Activated T-cell treated with anti-CD3 and anti-CD28 coated beads for 4 hours (primary cell): ENCODE measurements at regions not wholly inside any gene's neighbourhood (a gene's known extent, or its start where the extent isn't known, plus 50 kb on each side); places are given as distances from the start of the nearest gene placed in this dataset.

Experiments used
- DNase-seq: peaks from one replicate; pipeline ENCODE4 v3.0.0-alpha.2; 2020

DNA sequence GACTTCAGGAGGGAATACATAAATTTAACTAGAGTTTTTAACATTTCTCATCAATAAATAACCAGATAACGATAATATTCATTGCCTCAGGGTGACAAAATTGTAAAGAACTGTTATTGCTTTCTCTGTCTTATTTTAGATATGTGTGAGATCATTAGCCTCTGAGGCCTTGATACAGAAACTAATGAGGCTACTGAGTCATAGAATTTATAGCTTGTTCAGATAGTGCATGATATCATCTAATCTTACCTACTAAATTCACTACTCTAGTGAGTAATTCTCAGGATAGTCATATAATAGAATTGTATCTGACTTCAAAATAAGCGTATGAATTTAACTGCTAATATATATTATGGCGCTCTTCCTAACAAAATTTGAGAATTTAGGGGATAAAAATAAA is 360.8 kb upstream of the KLHL1 start:
- DNase-seq, result no peak

DNA sequence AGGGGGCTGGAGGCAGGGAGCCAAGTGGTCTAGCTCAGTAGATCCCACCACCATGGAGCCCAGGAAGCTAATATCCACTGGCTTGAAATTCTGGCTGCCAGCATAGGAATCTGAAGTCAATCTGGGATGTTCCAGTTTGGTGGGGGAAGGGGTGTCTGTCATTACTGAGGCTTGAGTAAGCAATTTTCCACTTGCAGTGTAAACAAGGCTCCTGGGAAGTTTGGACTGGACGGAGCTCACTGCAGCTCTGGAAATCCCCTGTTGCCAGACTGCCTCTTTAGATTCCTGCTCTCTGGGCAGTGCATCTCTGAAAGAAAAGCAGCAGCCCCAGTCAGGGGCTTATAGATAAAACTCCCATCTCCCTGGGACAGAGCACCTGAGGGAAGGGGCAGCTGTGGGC is 349.2 kb upstream of the KLHL1 start:
- DNase-seq, result no peak

DNA sequence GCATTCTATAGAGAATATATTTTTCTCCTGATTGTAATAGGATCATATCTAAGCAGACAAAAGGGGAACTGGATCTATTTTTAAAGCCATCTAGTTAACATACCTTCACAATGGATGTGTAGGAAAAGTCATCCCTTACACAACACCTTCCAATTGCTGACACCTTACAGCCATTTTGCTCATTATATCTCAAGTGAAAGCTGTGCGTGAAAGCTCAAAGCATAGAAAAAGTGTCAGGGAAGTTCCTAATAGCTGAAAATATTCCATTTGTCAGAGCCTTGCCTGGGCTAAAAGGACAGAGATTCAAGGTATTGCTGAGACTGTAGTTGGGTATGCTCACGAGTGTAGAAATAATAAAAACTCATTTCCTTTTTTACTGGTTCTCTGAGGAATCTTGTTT is 340.6 kb upstream of the KLHL1 start:
- no peak for DNase-seq

DNA sequence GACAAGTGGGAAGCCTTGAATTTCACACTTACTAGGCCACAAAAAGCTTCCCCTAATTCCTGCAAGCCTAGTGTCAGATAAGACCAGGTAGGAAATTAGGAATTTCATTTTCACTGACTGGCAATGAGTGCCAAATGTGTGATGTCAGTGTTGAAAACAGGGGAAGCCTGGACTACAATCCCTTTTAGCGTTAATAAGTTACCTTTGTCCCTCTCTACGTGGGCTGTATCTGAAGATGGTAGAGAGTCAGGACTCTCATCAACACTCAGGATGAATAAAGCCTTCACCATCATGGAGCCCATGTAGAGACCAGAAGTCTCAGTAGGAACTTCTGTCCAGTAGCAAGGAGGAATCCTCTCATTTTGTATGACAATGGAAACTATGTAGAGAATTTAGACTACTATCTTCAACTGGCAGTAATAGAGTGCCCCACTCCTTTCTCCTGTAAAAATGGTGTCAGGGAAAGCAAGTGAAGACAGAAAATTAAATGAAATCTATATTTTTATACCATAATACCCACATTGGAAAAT is 324.1 kb upstream of the KLHL1 start:
- DNase-seq, result no peak

DNA sequence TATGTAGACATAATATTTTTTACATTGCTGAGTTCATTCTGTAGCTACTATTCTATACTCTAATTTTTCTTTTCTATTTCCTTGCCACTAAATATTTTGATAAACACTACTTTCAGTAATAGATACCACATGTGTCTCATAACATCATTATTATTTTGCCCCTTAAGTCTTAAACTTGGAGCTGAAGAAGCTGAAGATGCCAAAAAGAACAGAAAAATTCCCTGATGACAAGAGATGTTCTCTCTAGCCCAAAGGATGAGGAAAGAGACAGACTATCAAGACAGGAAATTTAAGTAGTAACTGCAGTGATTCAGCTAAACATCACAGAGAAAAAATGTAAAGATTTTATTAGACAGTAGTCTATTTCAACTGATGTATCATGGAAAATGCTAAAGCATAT is 322.0 kb upstream of the KLHL1 start:
- DNase-seq, result no peak

DNA sequence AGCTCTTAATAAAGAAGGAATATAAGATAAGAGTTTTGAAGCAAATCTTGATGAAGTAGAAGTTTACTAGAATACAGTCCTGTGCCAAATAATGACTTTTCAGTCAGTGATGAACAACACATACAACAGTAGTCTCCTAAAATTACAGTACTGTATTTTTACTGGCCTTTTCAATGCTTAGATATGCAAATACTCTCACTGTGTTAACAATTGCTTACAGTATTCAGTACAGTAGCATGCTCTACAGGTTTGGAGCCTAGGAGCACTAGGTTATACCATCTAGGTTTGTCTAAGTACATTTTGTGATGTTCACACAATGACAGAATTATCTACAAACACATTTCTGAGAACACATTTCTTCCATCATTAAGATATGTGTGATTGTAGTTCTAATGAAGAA is 316.7 kb upstream of the KLHL1 start:
- no peak for DNase-seq

DNA sequence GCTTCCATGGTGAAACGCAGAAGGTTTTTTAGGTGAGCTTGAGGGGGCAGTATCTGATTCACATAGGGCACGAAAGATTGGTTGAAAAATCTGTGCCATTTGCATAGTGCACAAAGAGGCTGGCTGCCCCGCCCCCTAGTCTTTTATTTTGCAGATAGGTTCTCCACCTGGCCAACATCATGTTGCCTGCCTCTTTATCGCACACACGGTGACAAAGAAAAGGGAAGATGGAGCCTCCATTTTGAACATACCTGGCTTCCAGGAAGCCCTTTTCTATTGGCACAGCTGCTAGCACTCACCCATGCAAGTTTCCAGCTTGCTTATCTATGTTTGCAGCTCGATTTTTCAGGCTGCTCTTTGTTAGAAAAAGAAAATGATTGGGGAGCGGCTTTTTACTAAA is 316.2 kb upstream of the KLHL1 start:
- DNase-seq, result no peak

DNA sequence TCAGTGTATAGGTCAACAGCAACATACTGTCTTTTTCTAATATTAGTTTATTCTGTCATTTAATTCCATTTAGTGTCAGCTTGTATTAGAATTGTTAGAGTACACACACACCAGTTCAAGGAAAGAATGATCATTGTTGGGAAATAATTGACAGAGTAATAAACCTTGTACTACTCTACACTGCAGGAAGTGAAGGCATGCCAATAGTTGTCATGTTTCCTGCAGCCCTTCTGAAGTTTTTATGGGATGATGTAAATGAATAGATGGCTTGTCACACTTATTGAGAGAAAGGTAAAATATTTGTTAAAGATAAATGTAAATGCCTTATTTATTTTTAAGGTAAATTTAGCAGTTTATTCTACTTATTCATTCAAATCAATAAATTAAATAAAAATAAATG is 306.9 kb upstream of the KLHL1 start:
- DNase-seq, result no peak

DNA sequence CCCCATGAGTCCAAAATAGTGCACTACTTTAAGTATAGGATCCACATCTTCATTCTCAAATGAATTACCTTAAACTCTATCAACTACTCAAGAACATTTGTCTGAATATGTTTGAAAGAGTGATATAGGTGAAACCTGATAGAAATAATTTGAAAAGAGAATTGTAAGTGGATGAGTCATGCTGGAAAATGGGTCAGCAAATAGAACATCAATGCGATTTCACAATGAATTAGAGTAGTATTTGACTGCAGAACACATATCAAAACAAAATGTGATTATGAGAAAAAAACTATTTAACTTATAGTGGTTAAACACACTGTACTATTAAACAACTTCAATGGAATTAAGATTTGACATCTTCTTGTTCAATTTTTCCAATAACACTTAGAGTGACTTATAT is 300.6 kb upstream of the KLHL1 start:
- DNase-seq, result no peak

DNA sequence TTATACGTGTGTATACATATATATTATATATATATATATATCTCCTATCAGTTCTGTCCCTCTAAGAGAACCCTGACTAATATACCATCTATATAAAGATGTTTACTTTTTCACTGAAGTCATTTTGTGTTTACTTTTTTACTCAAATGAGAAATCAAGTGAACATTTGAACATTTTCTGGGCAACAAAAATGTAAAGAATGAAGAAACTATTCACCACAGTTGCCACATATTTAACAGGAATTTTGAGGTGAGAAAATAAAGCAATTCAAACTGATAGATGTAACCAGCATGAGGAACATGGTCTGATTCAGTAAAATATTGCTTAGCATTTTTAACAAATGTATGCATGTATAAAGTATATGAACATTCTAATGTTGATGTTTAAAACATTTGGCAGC is 299.2 kb upstream of the KLHL1 start:
- no peak for DNase-seq

DNA sequence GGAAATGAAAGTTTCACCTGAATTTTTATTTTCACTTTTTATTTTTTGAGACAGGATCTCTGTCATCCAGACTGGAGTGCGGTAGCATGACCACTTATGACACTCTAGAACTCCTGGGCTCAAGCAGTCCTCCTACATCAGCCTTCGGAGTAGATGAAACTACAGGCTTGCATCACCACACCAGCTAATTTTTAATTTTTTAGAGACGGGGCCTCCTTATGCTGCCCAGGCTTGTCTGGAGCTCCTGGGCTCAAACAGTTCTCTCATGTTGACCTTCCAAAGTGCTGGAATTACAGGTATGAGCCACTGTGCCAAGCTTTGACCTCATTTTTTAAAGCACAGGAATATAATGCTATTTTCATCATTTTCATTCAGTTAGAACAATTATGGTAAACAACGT is 297.0 kb upstream of the KLHL1 start:
- no peak for DNase-seq

DNA sequence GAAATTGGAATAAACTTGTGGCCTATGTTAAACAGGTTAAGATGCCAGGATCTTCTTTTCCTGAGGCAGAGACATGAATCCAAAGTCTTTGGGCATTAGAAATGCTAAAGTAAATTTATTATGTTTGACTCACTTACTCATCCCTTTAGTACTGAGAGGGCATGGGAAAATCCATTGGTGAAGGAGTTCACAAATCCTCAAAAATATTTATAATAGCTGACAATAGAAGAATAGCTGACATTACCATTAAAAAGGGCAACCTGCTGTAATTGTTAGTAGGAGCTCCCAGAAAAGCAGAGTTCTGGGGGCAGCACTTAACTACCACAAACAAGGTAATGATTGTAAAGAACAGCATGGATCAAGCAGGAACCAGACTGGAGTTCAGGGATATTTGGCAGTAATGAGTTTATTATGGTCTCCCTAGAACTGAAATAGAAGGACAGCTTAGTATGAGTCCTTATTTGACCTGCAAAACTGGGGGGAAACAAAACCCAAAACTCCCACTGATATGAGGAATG is 285.8 kb upstream of the KLHL1 start:
- DNase-seq, result no peak

DNA sequence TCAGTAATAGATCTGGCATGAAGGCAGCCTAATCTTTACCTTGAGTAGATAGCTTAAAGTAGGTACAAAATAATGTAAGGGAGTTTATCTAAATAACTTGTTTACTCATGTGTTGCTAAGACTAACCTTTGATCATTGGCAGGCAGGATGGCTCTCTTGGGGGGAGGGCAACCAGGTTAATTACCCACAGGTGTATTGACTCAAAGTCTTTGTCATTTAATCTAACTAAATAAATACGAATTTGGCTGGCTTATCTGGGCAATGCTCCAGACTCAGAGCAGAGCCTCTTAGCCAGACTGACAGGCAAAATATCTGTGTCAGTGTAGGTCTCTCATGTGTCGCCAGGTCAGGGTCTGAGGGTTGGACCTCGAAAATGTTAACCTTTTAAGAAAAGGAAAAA is 283.4 kb upstream of the KLHL1 start:
- no peak for DNase-seq

DNA sequence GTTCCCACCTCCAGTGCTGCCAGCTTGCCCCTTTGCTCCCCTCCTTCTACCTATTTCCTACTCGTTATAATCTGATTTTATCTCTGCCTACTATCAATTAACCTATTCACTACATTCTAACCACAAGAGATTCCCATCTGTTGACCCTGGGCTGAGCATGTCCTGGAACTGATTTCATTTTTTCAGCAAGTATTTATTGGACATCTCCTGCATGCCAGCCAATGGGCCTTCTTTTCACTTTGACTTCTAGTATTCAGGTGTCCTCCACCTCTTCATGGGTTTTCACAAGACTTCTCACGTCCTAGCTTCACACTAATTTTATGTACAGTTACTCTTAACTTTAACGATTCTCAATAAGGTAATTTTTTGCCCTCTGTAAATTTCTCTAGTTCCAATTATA is 282.7 kb upstream of the KLHL1 start:
- DNase-seq, result no peak

DNA sequence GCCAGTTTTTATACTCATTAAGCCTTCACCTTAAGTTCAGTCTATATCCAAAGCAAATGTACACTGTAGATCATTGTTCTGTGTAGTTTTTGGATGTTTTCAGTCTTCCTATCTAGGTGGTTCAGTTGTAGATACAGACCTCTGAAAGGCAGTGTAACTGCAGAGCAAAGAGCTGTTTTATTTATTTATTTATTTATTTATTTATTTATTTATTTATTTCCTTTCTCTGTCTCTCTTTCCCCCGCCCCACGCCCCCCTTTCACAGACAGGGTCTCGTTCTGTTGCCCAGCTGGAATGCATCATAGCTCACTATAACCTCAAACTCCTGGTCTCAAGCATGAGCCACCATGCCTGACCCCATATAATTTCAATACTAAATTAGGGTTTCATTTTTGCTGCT is 281.8 kb upstream of the KLHL1 start:
- no peak for DNase-seq

DNA sequence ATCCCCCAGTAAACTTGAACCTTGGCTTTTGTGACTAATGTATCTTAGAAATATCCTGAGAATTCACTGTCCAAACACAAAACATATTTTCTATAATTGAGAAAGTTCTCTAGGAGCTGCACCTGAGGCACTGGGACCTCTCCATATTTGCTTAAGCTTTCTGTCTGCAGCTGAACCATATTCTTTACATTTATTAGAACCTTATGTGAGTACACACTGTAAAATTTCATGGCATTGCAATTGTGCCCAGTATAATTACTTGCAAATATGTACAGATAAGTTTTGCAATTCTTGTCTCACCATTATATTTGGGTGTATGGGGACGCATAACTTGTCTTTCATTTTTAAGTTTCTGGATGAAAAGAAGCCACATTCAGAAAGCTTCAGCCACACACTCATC is 280.7 kb upstream of the KLHL1 start:
- no peak for DNase-seq

DNA sequence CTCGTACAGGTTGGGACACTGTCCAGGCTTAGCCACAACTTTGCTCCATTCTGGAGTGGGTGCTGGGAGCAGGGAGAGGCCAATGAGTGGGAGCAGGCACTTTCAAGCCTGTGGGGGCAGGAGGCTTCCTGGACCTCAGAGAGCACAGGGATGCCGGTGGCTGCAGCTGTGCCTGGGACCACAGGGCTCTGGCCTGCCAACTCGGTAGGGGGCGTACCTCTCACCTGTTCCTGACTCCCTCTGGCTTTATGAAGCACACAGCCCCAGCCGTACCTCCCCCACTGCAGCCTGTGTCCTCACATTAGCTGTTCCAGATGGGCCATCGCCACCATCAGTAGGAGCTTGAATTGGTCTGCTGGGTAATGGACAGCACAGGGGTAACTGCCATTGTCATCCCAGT is 278.7 kb upstream of the KLHL1 start:
- no peak for DNase-seq

DNA sequence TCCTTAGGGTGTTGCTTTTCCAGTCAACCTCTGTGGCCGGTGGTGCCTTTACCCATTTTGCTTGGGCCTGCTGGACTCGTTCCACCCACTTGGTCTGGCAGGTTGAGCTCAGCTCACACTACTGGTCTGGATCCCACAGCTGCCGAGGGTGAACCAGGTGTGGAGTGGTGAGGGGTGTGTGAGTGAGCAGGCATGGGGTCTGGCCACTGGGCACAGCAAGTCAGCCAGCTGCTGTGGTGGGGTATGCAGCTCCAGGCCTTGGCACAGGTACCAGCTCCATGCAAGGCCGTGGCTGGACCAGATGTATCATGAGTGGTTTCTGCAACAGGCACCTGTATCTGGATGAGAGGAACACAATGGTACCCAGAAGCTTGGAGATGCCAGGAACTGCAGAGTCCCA is 277.6 kb upstream of the KLHL1 start:
- DNase-seq, result no peak

DNA sequence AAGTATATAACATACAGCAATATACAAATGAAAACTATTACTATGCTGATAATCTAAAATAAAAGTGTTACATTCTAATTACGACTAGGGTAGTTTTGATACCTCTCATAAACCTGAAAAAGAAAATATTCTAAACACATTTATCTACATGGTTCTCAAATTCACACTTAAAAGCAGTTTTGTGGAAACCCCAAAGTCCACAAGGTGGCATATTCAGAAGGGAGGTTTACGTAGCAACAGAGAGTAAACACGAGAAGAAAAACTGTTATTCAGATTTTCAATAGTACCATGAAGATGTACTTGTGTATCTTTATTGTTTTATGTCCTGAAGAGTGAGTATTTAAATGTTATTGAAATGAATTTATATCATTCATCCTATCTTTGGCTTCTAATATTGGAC is 275.9 kb upstream of the KLHL1 start:
- DNase-seq, result no peak

DNA sequence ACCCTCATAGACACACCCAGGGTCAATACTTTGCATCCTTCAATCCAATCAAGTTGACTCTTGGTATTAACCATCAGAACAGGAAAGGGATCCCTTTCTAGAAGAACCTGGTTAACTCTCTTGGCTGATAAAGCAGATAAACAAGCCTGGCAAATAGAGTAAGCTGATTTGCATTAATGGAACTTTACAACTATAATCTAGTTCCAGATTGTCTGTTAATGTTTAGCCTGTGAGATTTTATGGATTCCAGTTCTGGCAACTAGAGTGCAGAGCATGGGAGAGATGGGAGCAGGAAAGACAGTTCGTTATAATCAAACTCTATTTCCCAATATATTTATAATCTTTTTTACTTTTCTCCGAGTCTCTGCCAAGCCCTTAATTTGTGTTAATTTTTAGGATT is 272.6 kb upstream of the KLHL1 start:
- DNase-seq, result no peak

DNA sequence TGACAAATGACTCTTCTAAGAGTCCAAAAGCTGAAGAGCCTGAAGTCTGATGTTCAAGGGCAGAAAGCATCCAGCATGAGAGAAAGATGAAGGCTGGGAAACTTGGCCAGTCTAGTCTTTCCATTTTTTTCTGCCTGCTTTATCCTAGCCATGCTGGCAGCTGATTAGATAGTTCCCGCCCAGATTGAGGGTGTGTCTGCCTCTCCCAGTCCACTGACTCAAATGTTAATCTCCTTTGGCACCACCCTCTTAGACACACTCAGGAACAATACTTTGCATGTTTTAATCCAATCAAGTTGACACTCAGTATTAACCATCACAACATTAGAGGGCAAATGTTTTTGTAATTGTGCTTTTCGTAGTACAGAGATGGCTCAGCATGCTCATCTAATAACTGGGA is 267.5 kb upstream of the KLHL1 start:
- DNase-seq, result no peak

DNA sequence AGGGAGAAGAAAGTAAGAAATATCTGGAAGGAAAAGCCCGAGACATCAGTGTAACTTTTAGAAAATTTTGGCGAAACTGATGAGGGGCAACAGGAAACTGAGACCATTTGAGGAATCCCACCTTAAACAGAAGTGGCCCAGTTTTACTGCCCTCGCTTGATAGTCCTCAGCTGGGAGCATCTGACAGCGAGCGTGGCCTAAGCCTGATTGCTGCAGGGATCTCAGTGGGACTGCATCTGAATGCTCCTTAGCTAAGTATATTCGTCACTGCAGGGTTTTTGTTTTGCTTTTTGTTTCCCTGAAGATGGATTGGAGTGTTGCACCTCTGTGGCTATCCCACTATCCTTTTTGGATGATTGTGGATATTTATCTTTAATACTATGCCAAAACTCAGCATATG is 262.7 kb upstream of the KLHL1 start:
- no peak for DNase-seq

DNA sequence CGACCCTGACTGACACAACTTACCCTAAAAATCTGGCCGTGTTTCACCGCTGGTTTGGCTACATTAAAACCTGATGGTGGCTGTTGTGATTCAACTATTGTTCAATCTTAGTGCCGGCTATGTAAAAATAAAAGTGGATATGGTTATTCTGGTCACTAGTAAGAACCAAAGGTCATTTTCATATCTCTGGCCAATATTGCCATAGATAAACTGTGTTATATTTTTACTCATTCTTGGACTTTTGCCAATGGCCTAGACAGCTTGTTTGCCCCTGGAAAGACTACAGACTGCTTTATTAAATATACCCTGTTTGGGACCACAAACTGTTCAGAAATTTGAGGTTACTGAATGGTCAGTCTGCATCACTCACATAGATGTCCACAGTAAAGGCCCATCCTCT is 258.5 kb upstream of the KLHL1 start:
- no peak for DNase-seq

DNA sequence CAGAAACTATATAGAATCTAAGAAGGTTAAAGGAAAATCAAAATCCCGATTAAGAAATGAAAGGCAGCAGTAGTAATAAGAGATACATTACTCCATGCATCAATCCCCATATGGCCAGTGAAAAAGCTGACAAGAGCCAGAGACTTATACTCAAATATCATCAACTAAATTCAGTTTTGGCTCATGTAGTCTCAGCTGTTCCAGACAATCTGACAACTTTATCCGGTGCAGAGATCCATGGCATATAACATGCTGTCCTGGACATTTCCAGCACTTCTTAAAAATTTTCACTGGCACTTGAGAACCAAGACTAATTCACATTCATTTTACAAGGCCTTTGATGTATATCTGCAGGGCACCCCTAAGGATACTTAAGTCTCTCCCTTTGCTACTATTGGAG is 255.7 kb upstream of the KLHL1 start:
- no peak for DNase-seq

DNA sequence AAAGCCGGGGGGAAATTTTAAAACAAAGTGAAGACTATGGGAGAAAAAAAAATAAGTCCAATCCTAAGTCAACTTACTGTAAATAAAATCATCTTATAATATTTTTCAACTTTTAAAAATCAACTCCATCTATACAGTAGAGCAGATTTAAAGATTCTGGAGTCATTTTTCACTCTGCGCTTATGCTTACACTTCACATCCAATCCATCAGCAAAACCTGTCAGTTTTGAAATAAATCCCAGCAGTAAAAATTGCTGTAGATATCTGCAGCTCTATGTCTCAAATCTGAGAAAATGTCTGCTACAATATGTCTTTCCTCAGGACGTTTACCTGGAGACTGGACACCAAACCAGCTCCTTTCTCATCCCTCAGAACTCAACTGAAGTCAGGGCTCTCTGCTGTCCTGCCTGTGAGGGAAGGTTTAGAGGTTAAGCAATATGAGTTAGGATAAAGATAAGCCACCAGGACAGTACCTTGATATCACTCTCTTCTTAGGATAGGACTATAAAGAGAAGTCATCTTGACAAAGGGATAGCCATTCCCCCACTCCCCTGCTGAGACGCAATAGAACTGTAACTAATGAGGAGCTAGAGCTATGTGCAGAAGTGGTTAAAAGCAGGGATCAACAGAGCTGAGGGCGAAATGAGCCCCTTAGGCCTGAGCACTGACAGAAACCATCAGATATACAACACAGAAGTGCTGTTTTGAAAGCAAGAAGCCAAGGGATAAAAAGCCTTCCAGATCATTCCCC is 254.7 kb upstream of the KLHL1 start:
- no peak for DNase-seq
